ENCODE measurements at regions not wholly inside any gene's neighbourhood (a gene's known extent, or its start where the extent isn't known, plus 50 kb on each side); places are given as distances from the start of the nearest gene placed in this dataset.

DNA sequence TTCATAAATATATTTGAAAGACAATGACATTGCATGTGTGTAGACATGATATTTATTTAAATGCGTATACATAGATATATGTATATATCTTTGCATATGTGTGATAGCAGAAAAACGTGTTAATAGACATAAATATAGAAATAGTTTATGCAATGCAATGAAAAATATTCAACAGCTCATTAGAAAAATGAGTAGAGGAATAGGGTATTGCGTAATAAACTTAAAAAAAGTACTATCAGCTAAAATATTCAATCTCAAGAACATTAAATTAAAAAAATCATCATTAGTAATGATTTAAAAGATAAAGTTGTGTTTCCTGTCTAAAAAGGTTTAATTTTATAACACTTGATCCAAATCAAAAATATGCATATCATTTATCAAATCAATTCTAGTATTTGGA lies 2101.5 kb upstream of the TENM3 start:
- dilution Hi-C loops (cut with HindIII; ENCODE audit: low sequenced_read_pairs, unreplicated experiment) = no loop called here
- WGBS, 2 experiments (ENCODE audit: extremely low coverage in 2 of 2, insufficient read length in 1 of 2) = no CpG with 5 or more reads among the region's 3 CpGs
- H3K9ac ChIP-seq (ENCODE audit: low read depth, low read length) = no peak overlapping the region
- TF ChIP-seq RCOR1 (IDR thresholded peaks at IDR 0.05; ENCODE audit: insufficient replicate concordance, low read length) (no peak), POLR2A (IDR thresholded peaks at IDR 0.05; ENCODE audit: low read depth, low read length) (no peak), CEBPB (IDR thresholded peaks at IDR 0.05; ENCODE audit: low read depth, low read length) (peak; percentile 88), FOS (IDR thresholded peaks at IDR 0.05; ENCODE audit: low read depth, low read length) (no peak)
- H4K20me1 ChIP-seq (ENCODE audit: insufficient read depth, low read length) = no peaks in the 10 kb centered on the region
- H3K23ac ChIP-seq (ENCODE audit: low read depth, low read length) = no peak overlapping the region
- H2BK20ac ChIP-seq (ENCODE audit: low read depth, low read length) = no peak overlapping the region
- no peaks in the 10 kb centered on the region for H3K9me1 ChIP-seq (ENCODE audit: insufficient read depth, low read length)
- no peak overlapping the region for H3K14ac ChIP-seq (replicated peaks; ENCODE audit: low read depth, low read length)
- H3K9me3 ChIP-seq (ENCODE audit: control insufficient read depth, insufficient read depth, low read length) = no peaks in the 10 kb centered on the region
- no peak overlapping the region for H3K4ac ChIP-seq (ENCODE audit: low read depth, low read length)
- H3K27me3 ChIP-seq (ENCODE audit: control insufficient read depth, insufficient read depth, low read length) = no peaks in the 10 kb centered on the region
- H2AK9ac ChIP-seq (replicated peaks; ENCODE audit: low read depth, low read length, poor library complexity) = no peak overlapping the region
- H4K5ac ChIP-seq (ENCODE audit: low read depth, low read length) = no peak overlapping the region
- H4K91ac ChIP-seq (ENCODE audit: insufficient read depth, low read depth, low read length) = no peak overlapping the region
- CTCF ChIA-PET = no interaction called here
- no peak overlapping the region for H3K56ac ChIP-seq (ENCODE audit: extremely low read depth, insufficient read depth, low read length)
- H3K4me2 ChIP-seq (ENCODE audit: low read depth, low read length) = no peak overlapping the region
- no peaks in the 10 kb centered on the region for H3K4me1 ChIP-seq (ENCODE audit: control insufficient read depth, insufficient read depth, low read length)
- H3K18ac ChIP-seq (ENCODE audit: low read depth, low read length) = no peak overlapping the region
- no peak for DNase-seq
- H3K36me3 ChIP-seq (ENCODE audit: control insufficient read depth, insufficient read depth, low read length) = no peaks in the 10 kb centered on the region
- ATAC-seq (ENCODE audit: low read depth) = no peak
- H3K4me3 ChIP-seq (ENCODE audit: insufficient read depth, low read depth, low read length) = no peak overlapping the region
- no peak overlapping the region for H4K8ac ChIP-seq (ENCODE audit: low read depth in 2 of 2, low read length in 2 of 2)
- H2BK5ac ChIP-seq (ENCODE audit: low read depth, low read length, poor library complexity, severe bottlenecking) = no peak overlapping the region
- POLR2A ChIA-PET (ENCODE audit: unreplicated experiment) = no interaction called here
- no peak overlapping the region for H2BK15ac ChIP-seq (ENCODE audit: low read depth, low read length)
- H3K79me1 ChIP-seq (ENCODE audit: low read depth in 1 of 2, low read length in 2 of 2) = no peaks in the 10 kb centered on the region
- H2AK5ac ChIP-seq (ENCODE audit: low read depth, low read length) = no peak overlapping the region
- H3K27ac ChIP-seq (ENCODE audit: insufficient read depth, low read length) = no peak overlapping the region
- BruUV-seq (replicated peaks) = no TSS peak
- H2BK120ac ChIP-seq (ENCODE audit: low read depth, low read length) = no peak overlapping the region
- H2AFZ ChIP-seq (replicated peaks; ENCODE audit: low read length, poor library complexity) = no peak overlapping the region
- intact Hi-C loops (cut with micrococcal nuclease) = no loop called here
- in situ Hi-C loops (cut with MboI; ENCODE audit: low sequenced_read_pairs) = no loop called here

Data from IMR-90 (cell line).